Endothelial cell of umbilical vein (primary cell): ENCODE measurements at regions not wholly inside any gene's neighbourhood (a gene's known extent, or its start where the extent isn't known, plus 50 kb on each side); places are given as distances from the start of the nearest gene placed in this dataset.

Source experiments
- BruUV-seq: library from RNA; stranded (reverse); fragments of 400-500 nt; replicated peaks from 2 replicates; lab custom pipeline; 2021; lab: Mats Ljungman, UMichigan
- CTCF ChIA-PET: fragments of 300-600, 350-600 bp; sonication (Branson Sonifier 250); formaldehyde crosslinking; loops from one replicate; lab custom pipeline; 2021; ENCODE audit warnings: antibody characterized with exemption, inconsistent platforms; lab: Charles Lee
- POLR2A ChIA-PET: fragments of 300-600, 350-600 bp; sonication (Branson Sonifier 250); formaldehyde crosslinking; loops from one replicate; lab custom pipeline; 2021; ENCODE audit warnings: antibody characterized with exemption, inconsistent platforms; lab: Charles Lee
- DNase-seq: peaks from one replicate; pipeline ENCODE4 v3.0.0-alpha.2; 2011; ENCODE audit warnings: low read depth, low spot score
- FAIRE-seq: peaks from 2 replicates; lab custom pipeline; 2011; peaks lifted over from hg19 to GRCh38; lab: Jason Lieb, UNC
- H2AFZ ChIP-seq: 2 replicates; pipeline ENCODE4 v1.6.0; 2012; ENCODE audit warnings: low read depth, low read length, control low read depth, inconsistent platforms
- H3K27ac ChIP-seq: 2 replicates; pipeline ENCODE4 v1.5.1; 2011; ENCODE audit warnings: low read depth, mild to moderate bottlenecking, control low read depth, low read length, moderate library complexity; ENCODE audit not compliant: insufficient read depth
- H3K27me3 ChIP-seq, 2 experiments: 2 replicates each; pipeline versions ENCODE4 v1.6.0 to v1.6.1; 2011; ENCODE audit warnings: low read length in 2 of 2, mixed read lengths in 1 of 2; ENCODE audit not compliant: control insufficient read depth in 2 of 2, insufficient read depth in 2 of 2
- H3K36me3 ChIP-seq, 2 experiments: 2 replicates in 1 of 2; 3 replicates in 1 of 2; pipeline ENCODE4 v1.5.1; 2011; ENCODE audit warnings: low read length in 2 of 2, mild to moderate bottlenecking in 1 of 2, moderate library complexity in 1 of 2; ENCODE audit not compliant: control insufficient read depth in 2 of 2, insufficient read depth in 2 of 2; ENCODE audit errors: extremely low read depth in 1 of 2
- H3K4me1 ChIP-seq: 3 replicates; pipeline ENCODE4 v1.5.1; 2011; ENCODE audit warnings: mild to moderate bottlenecking, low read length; ENCODE audit not compliant: control insufficient read depth, insufficient read depth; ENCODE audit errors: extremely low read depth
- H3K4me2 ChIP-seq: 2 replicates; pipeline ENCODE4 v1.6.1; 2011; ENCODE audit warnings: low read length, control low read depth, mixed read lengths; ENCODE audit not compliant: insufficient read depth
- H3K4me3 ChIP-seq, 3 experiments: fragments of 200-600 bp in 1 of 3; sonication (generic), shearing (Covaris generic) in 1 of 3; replicated peaks in 1 of 3; 2 replicates each; pipeline ENCODE4 v1.5.1; 2011 to 2016; ENCODE audit warnings: control low read depth in 3 of 3, low read length in 3 of 3, mild to moderate bottlenecking in 2 of 3, inconsistent platforms in 1 of 3, low read depth in 1 of 3, moderate library complexity in 1 of 3; ENCODE audit not compliant: insufficient read depth in 1 of 3
- H3K79me2 ChIP-seq: 2 replicates; pipeline ENCODE4 v1.6.0; 2012; ENCODE audit warnings: low read length, inconsistent platforms; ENCODE audit not compliant: control insufficient read depth, insufficient read depth
- H3K9ac ChIP-seq: replicated peaks from 2 replicates; pipeline ENCODE3; 2011; ENCODE audit warnings: low read length, control low read depth; ENCODE audit not compliant: insufficient read depth; ENCODE audit errors: extremely low read depth
- H3K9me1 ChIP-seq: replicated peaks from 3 replicates; pipeline ENCODE4 v1.6.0; 2011; ENCODE audit warnings: mild to moderate bottlenecking, low read length; ENCODE audit not compliant: control insufficient read depth, insufficient read depth; ENCODE audit errors: extremely low read depth
- H3K9me3 ChIP-seq: replicated peaks from 2 replicates; pipeline ENCODE4 v1.5.1; 2012; ENCODE audit warnings: low read length, inconsistent platforms; ENCODE audit not compliant: control insufficient read depth, insufficient read depth
- H4K20me1 ChIP-seq: replicated peaks from 2 replicates; pipeline ENCODE3; 2011; ENCODE audit warnings: mild to moderate bottlenecking, low read length; ENCODE audit not compliant: control insufficient read depth, insufficient read depth; ENCODE audit errors: extremely low read depth
- CTCF ChIP-seq, 2 donors: IDR thresholded peaks; 1 replicate in 1 of 2; 2 replicates in 1 of 2; pipeline ENCODE4 v1.5.1; 2011; ENCODE audit warnings: low read length in 2 of 2, mild to moderate bottlenecking in 2 of 2, moderate library complexity in 2 of 2, control low read depth in 1 of 2, inconsistent platforms in 1 of 2, low read depth in 1 of 2; ENCODE audit not compliant: insufficient read depth in 1 of 2; ENCODE audit errors: extremely low read depth in 1 of 2
- EZH2 ChIP-seq: IDR thresholded peaks from 2 replicates; pipeline ENCODE4 v1.6.1; 2012; ENCODE audit warnings: borderline replicate concordance, low read depth, mild to moderate bottlenecking, moderate library complexity, low read length, inconsistent platforms; ENCODE audit not compliant: severe bottlenecking
- FOS ChIP-seq: IDR thresholded peaks from 2 replicates; pipeline ENCODE4 v1.6.1; 2011; ENCODE audit warnings: mild to moderate bottlenecking, low read length, moderate library complexity, borderline replicate concordance; ENCODE audit not compliant: insufficient read depth
- GATA2 ChIP-seq: IDR thresholded peaks from 2 replicates; pipeline ENCODE4 v1.7.0; 2011; ENCODE audit warnings: low read depth, mild to moderate bottlenecking, moderate library complexity, mixed read lengths, low read length; ENCODE audit not compliant: insufficient read length, insufficient read depth
- JUN ChIP-seq: IDR thresholded peaks from 2 replicates; pipeline ENCODE4 v1.6.1; 2011; ENCODE audit warnings: borderline replicate concordance, low read depth; ENCODE audit not compliant: insufficient read length, insufficient read depth
- MYC ChIP-seq: IDR thresholded peaks from one replicate; pipeline ENCODE4 v1.6.1; 2011; ENCODE audit warnings: mild to moderate bottlenecking, low read depth, low read length
- POLR2A ChIP-seq: IDR thresholded peaks from 2 replicates; pipeline ENCODE4 v1.6.1; 2012; ENCODE audit warnings: low read depth, mild to moderate bottlenecking, control low read depth, low read length
- POLR2AphosphoS5 ChIP-seq: IDR thresholded peaks from 2 replicates; pipeline ENCODE4 v1.6.1; 2012; ENCODE audit warnings: low read depth, mild to moderate bottlenecking, control low read depth, low read length, moderate library complexity; ENCODE audit not compliant: insufficient read depth
- dilution Hi-C: fragments of 300-500 bp; cut with MboI; formaldehyde crosslinking; loops from one replicate; pipeline ENCODE4 v1.15.0; 2019; ENCODE audit warnings: low sequenced_read_pairs; ENCODE audit not compliant: extremely low pct_ligation_motif_present
- intact Hi-C: fragments of 100-400 bp; cut with micrococcal nuclease; formaldehyde crosslinking; loops from one replicate; pipeline ENCODE4 v1.10.0; 2022
- TF ChIP-seq, protein P1 (sequence below): IDR thresholded peaks from 2 replicates; pipeline ENCODE4 v1.6.1; 2011; ENCODE audit not compliant: insufficient read depth, insufficient read length

DNA sequence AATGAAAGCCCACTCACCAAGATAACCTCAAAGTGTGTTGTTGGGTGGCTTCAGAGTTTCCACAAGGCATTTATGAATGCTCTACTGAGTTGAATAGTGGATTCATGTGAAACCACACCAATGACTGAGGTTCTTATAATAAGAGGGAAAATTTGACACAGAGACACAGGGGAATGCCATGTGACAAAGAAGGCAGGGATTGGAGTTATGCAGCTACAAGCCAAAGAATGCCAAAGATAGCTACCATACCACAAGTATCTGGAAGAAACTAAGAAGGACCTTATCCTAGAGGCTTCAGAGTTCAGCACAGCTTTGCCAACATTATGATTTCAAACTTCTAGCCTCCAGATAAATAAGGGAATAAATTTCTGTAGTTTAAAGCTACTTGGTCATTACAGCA is 68.0 kb upstream of the PCDH15 start:
- POLR2A ChIA-PET, result no interaction called here
- H3K9me1 ChIP-seq, result no peaks in the 10 kb centered on the region
- no peaks in the 10 kb centered on the region for H3K36me3 ChIP-seq
- CTCF ChIA-PET, result interaction anchor here (1.8 kb wide), 1 partner anchor 14 kb away, joined by 5 read pairs; no protein-coding TSS in a partner anchor
- no peak overlapping the region for H2AFZ ChIP-seq
- no TSS peak for BruUV-seq
- no peak for DNase-seq
- H3K9me3 ChIP-seq, result no peaks in the 10 kb centered on the region
- H3K4me1 ChIP-seq, result no peaks in the 10 kb centered on the region
- no peaks in the 10 kb centered on the region for H4K20me1 ChIP-seq
- dilution Hi-C loops (no loop called here), intact Hi-C loops (no loop called here)
- no peak for FAIRE-seq
- H3K4me3 ChIP-seq, result no peak overlapping the region
- TF ChIP-seq EZH2, result no peak
- TF ChIP-seq CTCF (IDR thresholded peaks at IDR 0.05; ENCODE audit: extremely low read depth in 1 of 2, insufficient read depth in 1 of 2, low read depth in 1 of 2, low read length in 2 of 2), result no peak
- TF ChIP-seq, protein P1, sequence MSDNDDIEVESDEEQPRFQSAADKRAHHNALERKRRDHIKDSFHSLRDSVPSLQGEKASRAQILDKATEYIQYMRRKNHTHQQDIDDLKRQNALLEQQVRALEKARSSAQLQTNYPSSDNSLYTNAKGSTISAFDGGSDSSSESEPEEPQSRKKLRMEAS, result no peak
- TF ChIP-seq GATA2, result no peak
- no peak for TF ChIP-seq FOS
- TF ChIP-seq MYC, result no peak
- no peak for TF ChIP-seq POLR2A
- no peak for TF ChIP-seq POLR2AphosphoS5
- TF ChIP-seq JUN, result no peak
- H3K9ac ChIP-seq, result no peak overlapping the region
- no peak overlapping the region for H3K4me2 ChIP-seq
- H3K79me2 ChIP-seq, result no peaks in the 10 kb centered on the region
- no peaks in the 10 kb centered on the region for H3K27me3 ChIP-seq
- no peak overlapping the region for H3K27ac ChIP-seq
